VCaP (cell line): ENCODE measurements at regions not wholly inside any gene's neighbourhood (a gene's known extent, or its start where the extent isn't known, plus 50 kb on each side); places are given as distances from the start of the nearest gene placed in this dataset.

ENCODE experiments used
- H3K27ac ChIP-seq: fragments of 450-650 bp; 2 replicates; pipeline ENCODE4 v1.5.1; 2017
- CTCF ChIP-seq: fragments of 450-650 bp; conservative IDR thresholded peaks from 2 replicates; pipeline ENCODE4 v1.5.1; 2017; ENCODE audit warnings: mild to moderate bottlenecking, moderate library complexity

- TF ChIP-seq CTCF, result no peak
- no peak overlapping the region for H3K27ac ChIP-seq
Observed at GRCh38 chrX:150308041-150308440, 55.1 kb upstream of the MAMLD1 start.

- no peak overlapping the region for H3K27ac ChIP-seq
- TF ChIP-seq CTCF, result no peak
Observed at GRCh38 chrX:150308532-150309157, 54.5 kb upstream of the MAMLD1 start.

- TF ChIP-seq CTCF, result no peak
- H3K27ac ChIP-seq, result no peak overlapping the region
Observed at GRCh38 chrX:150310417-150310816, 52.7 kb upstream of the MAMLD1 start.

GRCh38 chrX:150310881-150311280, 52.2 kb upstream of the MAMLD1 start:
- TF ChIP-seq CTCF, result no peak
- H3K27ac ChIP-seq, result no peak overlapping the region

- no peak overlapping the region for H3K27ac ChIP-seq
- no peak for TF ChIP-seq CTCF
Observed at GRCh38 chrX:150312931-150313330, 50.2 kb upstream of the MAMLD1 start.
